Prostate gland (tissue), 2 donors: ENCODE measurements at regions not wholly inside any gene's neighbourhood (a gene's known extent, or its start where the extent isn't known, plus 50 kb on each side); places are given as distances from the start of the nearest gene placed in this dataset.

Experiments used
- DNase-seq: peaks from one replicate; pipeline ENCODE4 v3.0.0-alpha.2; 2019; ENCODE audit warnings: low spot score
- H3K27ac ChIP-seq, 2 donors: fragments of 200-600 bp; sonication (generic); 2 replicates each; pipeline ENCODE4 v1.5.1; 2017 to 2019
- H3K27me3 ChIP-seq: fragments of 200-600 bp; sonication (generic); replicated peaks from 2 replicates; pipeline ENCODE4 v1.5.1; 2019; ENCODE audit not compliant: insufficient read depth
- H3K36me3 ChIP-seq, 2 donors: fragments of 200-600 bp; sonication (generic); 1 replicate in 1 of 2; 2 replicates in 1 of 2; pipeline versions ENCODE4 v1.5.1 to v1.8.1; 2017 to 2019
- H3K4me1 ChIP-seq: fragments of 200-600 bp; sonication (generic); replicated peaks from 2 replicates; pipeline ENCODE4 v1.5.1; 2019
- H3K4me3 ChIP-seq, 2 donors: fragments of 200-600 bp; sonication (generic); 2 replicates each; pipeline ENCODE4 v1.5.1; 2017 to 2019
- H3K9me3 ChIP-seq: fragments of 200-600 bp; sonication (generic); 2 replicates; pipeline ENCODE4 v1.5.1; 2017
- POLR2A ChIP-seq: fragments of 450-650 bp; IDR thresholded peaks from one replicate; pipeline ENCODE4 v1.6.1; 2016; ENCODE audit warnings: antibody characterized with exemption, mild to moderate bottlenecking
- POLR2AphosphoS5 ChIP-seq: sonication (generic); formaldehyde crosslinking; IDR thresholded peaks from one replicate; pipeline ENCODE4 v1.6.1; 2017; ENCODE audit warnings: antibody characterized with exemption
- WGBS: methylation state at CpG from one replicate; pipeline ENCODE4 v1.1.5; 2018; 5-methylcytosine and 5-hydroxymethylcytosine counted together
- intact Hi-C: fragments of 100-400 bp; cut with DNase I; formaldehyde crosslinking; loops from one replicate; pipeline ENCODE4 v1.14.2; 2022
- TF ChIP-seq, protein P1 (sequence below), 4 experiments: fragments of 200-600 bp in 2 of 4; fragments of 450-650 bp in 2 of 4; sonication (generic) in 2 of 4; IDR thresholded peaks; 1 replicate in 3 of 4; 2 replicates in 1 of 4; pipeline ENCODE4 v1.5.1; 2016 to 2019; ENCODE audit warnings: antibody characterized with exemption in 4 of 4, mild to moderate bottlenecking in 2 of 4, moderate library complexity in 2 of 4

DNA sequence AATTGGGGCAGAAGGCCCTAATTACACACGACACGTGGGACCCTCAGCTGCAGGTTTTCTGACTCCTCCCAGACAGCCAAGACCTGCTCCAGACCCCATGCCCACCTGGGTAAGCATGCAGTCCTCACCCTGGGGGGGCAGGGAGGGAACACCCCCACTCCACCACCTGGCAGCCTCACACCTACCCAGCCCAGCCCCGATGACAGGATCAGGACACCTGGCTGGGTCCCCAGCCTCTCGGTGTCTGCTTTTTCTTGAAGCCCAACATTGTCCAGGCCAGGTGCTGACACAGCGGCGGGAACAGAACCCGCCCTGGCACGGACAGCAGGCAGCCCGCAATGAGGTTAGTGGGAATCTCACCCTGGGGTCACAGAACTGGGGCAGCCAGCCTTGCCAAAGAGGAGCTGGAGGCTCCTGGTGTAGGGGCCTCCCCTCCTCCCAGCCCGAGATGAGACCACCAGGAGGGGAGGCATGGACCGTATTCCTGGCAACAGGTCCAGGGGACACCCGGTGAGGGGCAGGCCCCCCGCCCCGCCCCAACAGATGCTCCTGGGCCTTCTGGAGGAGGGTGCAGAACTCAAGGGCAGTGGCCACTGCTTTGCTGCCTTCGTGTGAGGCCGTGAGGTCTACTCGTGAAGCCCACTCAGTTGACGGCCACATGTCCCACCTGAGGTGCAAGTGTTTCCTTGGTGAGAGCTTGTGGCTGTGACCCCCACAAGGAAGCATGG is 103.8 kb downstream of the DLL1 start:
- no peaks in the 10 kb centered on the region for H3K36me3 ChIP-seq
- no peaks in the 10 kb centered on the region for H3K27me3 ChIP-seq
- WGBS, result 80% methylated on average over 17 of the region's 18 CpGs
- H3K27ac ChIP-seq, result no peak overlapping the region
- H3K9me3 ChIP-seq, result no peaks in the 10 kb centered on the region
- TF ChIP-seq POLR2A, result no peak
- TF ChIP-seq, protein P1, sequence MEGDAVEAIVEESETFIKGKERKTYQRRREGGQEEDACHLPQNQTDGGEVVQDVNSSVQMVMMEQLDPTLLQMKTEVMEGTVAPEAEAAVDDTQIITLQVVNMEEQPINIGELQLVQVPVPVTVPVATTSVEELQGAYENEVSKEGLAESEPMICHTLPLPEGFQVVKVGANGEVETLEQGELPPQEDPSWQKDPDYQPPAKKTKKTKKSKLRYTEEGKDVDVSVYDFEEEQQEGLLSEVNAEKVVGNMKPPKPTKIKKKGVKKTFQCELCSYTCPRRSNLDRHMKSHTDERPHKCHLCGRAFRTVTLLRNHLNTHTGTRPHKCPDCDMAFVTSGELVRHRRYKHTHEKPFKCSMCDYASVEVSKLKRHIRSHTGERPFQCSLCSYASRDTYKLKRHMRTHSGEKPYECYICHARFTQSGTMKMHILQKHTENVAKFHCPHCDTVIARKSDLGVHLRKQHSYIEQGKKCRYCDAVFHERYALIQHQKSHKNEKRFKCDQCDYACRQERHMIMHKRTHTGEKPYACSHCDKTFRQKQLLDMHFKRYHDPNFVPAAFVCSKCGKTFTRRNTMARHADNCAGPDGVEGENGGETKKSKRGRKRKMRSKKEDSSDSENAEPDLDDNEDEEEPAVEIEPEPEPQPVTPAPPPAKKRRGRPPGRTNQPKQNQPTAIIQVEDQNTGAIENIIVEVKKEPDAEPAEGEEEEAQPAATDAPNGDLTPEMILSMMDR (IDR thresholded peaks at IDR 0.05), result no peak
- no peak for TF ChIP-seq POLR2AphosphoS5
- peak; percentile 3 for DNase-seq
- no peak overlapping the region for H3K4me3 ChIP-seq
- no peaks in the 10 kb centered on the region for H3K4me1 ChIP-seq
- intact Hi-C loops, result no loop called here

DNA sequence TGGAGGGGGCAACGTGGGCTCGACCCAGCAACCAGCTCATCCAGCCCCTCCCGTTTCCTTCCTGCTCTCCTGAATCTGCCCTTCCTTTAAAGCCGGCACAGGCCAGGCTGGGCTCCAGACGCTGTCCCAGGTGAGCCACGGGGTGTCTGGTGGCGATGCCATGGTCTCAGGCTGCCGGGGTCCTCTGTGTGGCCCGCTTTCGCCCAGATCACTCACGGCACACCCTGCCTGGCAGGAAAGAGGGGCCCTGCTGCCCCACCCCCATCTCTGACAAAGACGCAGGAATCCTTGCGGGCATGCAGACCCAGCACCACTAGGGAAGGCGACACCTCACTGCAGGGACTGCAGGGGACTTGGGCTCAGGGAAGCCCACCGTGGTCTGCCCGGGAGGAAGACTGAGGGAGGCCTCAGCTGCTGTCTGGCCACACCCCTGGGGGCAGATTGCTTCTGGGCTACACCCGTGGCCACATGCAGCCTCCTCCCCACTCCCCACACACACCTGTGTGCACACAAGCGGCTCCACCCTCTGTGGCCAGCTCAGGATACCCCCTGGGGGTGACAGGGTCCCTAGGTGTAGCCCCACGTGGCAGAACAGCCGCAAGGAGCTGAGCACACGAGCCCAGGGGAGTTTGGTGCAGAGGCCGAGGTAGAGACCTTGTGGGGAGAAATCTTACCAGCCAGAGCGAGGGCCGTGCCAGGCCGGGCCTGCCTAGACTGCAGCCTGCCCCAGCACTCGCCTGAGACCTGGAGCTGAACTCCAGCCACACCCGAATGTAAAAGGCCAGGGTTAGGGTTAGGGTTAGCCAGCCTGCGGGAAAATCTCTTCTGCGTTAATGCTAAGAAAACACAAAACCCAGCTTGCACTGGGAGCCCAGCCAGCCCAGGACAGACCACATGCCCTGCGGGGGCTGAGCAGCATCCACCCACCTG is 104.6 kb downstream of the DLL1 start:
- TF ChIP-seq, protein P1 (IDR thresholded peaks at IDR 0.05), result no peak
- TF ChIP-seq POLR2AphosphoS5 (no peak), POLR2A (no peak)
- no peak overlapping the region for H3K4me3 ChIP-seq
- DNase-seq, result peak; percentile 5
- 59% methylated on average over 25 of the region's 30 CpGs for WGBS
- H3K27me3 ChIP-seq, result no peaks in the 10 kb centered on the region
- intact Hi-C loops, result no loop called here
- H3K4me1 ChIP-seq, result no peaks in the 10 kb centered on the region
- no peaks in the 10 kb centered on the region for H3K36me3 ChIP-seq
- H3K27ac ChIP-seq, result no peak overlapping the region
- no peaks in the 10 kb centered on the region for H3K9me3 ChIP-seq

DNA sequence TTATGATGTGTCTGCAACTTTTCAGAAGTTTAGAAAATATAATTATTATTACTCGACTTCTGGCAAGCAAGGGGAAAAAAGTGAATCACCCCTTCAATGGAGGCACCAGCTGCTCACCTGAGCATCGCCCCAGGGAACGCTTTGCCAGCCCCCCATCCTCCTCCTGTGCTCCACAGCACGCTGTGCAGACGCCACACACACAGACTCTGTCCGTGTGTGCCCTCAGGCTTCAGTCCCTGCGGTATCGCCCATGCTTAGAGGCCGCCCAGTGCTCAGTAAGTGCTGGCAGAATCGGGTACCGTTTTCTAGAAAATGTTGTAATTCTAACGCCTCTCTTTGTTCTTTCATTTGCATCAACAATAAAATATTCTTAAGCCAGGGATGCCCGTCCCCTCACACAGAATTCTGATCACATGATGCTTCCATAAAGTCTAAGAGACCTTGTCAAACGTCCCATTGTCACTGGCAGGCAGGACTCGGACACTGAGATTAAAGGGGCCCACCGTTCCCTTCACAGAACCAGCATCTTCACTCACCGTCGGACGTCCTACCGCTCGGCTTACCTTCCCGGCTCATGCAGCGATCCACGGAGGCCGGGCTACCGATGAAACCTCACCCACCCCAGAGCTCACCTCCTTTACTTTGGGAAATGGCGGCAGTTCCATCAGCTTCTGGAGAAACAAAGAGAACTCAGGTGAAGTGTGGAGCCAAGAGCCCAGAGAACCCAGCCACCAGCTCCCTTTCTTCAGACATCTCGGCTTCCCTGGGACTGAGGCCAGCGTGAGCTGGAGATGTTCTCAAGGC is 105.5 kb downstream of the DLL1 start:
- Histone ChIP-seq H3K9me3 (no peaks in the 10 kb centered on the region), H3K4me3 (no peak overlapping the region), H3K27me3 (no peaks in the 10 kb centered on the region), H3K4me1 (no peaks in the 10 kb centered on the region), H3K27ac (no peak overlapping the region), H3K36me3 (no peaks in the 10 kb centered on the region)
- 94% methylated on average over 29 of the region's 29 CpGs for WGBS
- TF ChIP-seq POLR2AphosphoS5, result no peak
- TF ChIP-seq POLR2A, result no peak
- TF ChIP-seq, protein P1 (IDR thresholded peaks at IDR 0.05), result no peak
- intact Hi-C loops, result no loop called here
- DNase-seq, result peak; percentile 3

DNA sequence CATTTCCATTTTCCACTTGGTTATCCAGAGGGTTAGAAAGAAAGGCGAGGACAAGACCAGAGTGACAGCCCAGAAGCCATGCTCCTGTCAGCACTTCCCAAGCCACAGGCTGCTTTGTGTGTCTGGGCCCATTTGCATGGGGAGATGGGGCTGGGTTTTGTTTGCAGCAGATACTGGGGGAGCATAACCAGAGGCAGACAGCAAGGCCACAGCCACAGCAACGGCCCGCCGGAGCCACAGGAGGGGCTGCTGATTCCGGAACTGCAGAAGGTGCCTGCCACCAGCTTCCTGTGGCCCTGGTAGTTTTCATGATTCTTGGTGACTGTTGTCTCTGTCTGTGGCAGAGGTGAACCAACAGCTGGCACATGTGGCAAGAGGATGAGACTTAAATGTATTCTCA is 106.6 kb downstream of the DLL1 start:
- no peak overlapping the region for H3K4me3 ChIP-seq
- no peak for DNase-seq
- no peaks in the 10 kb centered on the region for H3K36me3 ChIP-seq
- H3K4me1 ChIP-seq, result no peaks in the 10 kb centered on the region
- no peaks in the 10 kb centered on the region for H3K27me3 ChIP-seq
- 86% methylated on average over 5 of the region's 5 CpGs for WGBS
- H3K27ac ChIP-seq, result no peak overlapping the region
- TF ChIP-seq POLR2AphosphoS5 (no peak), POLR2A (no peak)
- intact Hi-C loops, result no loop called here
- H3K9me3 ChIP-seq, result no peaks in the 10 kb centered on the region

DNA sequence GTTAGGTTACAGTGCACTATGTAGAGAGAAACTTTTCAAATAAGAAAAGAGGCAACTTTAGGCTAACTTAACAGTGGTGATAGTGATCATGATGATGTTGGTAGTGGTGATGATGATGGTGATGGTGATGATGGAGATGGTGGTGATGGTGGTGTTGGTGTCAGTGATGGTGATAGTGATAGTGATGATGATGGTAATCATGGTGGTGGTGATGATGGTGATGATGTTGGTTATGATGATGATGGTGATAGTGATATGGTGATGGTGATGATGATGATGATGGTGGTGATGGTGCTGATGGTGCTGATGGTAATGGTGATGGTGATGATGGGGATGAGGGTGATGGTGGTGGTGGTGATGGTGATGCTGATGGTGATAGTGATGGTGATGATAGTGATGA is 107.4 kb downstream of the DLL1 start:
- Histone ChIP-seq H3K4me1 (no peaks in the 10 kb centered on the region), H3K9me3 (no peaks in the 10 kb centered on the region), H3K27ac (no peak overlapping the region), H3K36me3 (no peaks in the 10 kb centered on the region), H3K27me3 (no peaks in the 10 kb centered on the region), H3K4me3 (no peak overlapping the region)
- no peak for DNase-seq
- intact Hi-C loops, result no loop called here
- TF ChIP-seq, protein P1 (IDR thresholded peaks at IDR 0.05), result no peak
- TF ChIP-seq POLR2AphosphoS5, result no peak
- TF ChIP-seq POLR2A, result no peak
